Inflammatory macrophage treated with lipopolysaccharide for 1 hour (primary cell): ENCODE measurements at regions not wholly inside any gene's neighbourhood (a gene's known extent, or its start where the extent isn't known, plus 50 kb on each side); places are given as distances from the start of the nearest gene placed in this dataset.
"Not testable (repeated sequence)": the region's sequence is repeated elsewhere in the genome, so short reads cannot be mapped to it uniquely, and the experiment has no call there.

Experiments
- DNase-seq, 2 donors: peaks; one replicate each; pipeline ENCODE4 v3.0.0-alpha.2; 2020 to 2022

- DNase-seq: no peak
These were observed 444.9 kb downstream of the SOX9 start for GRCh38 chr17:72565758-72566157.

DNA sequence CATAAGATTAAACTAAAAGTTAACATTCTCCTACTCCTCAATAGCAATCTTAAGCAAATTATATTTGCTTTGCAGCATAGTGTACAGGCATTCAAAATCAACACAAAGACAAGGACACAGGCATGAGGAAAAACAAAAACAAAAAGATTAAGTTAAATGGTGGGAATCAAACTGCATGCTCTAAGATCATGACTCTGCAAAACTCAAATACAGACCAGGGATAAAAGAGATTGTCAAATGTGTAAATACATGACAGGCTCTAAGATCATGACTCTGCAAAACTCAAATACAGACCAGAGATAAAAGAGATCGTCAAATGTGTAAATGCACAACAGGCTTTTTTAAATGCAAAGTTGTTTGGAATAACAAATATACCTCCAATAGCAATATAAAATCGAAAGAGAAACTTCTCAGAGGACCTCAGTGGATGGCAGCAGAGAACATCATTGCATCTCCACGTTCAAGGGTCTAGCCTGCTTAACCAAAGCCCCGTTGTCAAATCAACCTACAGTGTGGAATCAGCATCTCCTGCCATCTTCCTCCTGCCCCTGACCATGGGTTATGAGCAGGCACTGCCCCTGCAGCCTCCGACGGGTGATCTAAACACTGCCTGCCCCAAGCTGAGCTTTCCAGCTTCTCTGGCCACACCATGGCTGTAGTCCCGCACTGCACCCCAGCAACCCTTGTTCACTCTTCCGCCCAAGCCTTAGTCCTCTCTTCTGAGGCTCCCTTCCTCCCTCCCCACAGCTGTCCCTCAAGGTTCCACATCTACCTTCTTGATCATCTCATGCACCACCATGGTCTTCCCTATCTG is 446.1 kb downstream of the SOX9 start:
- DNase-seq: no peak

DNA sequence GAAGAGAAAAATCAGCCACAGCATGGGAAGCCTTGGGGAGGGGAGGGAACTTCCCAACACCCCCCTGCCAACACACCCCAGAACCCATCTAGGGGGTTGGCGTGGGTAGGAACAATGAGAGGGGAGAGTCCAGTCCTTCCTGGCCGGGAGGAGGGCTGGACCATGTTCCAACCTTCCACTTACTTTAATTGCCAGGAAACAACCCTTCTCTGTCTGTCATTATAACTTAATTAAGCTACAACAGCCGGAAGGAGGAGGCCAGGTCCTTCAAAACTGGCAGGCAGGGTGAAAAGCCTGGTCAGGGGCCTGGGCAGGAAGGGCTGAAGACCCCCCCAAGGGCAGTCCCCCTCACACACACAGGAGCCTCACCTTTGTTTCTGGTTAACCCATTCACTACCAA is 447.0 kb downstream of the SOX9 start:
- DNase-seq: no peak

DNA sequence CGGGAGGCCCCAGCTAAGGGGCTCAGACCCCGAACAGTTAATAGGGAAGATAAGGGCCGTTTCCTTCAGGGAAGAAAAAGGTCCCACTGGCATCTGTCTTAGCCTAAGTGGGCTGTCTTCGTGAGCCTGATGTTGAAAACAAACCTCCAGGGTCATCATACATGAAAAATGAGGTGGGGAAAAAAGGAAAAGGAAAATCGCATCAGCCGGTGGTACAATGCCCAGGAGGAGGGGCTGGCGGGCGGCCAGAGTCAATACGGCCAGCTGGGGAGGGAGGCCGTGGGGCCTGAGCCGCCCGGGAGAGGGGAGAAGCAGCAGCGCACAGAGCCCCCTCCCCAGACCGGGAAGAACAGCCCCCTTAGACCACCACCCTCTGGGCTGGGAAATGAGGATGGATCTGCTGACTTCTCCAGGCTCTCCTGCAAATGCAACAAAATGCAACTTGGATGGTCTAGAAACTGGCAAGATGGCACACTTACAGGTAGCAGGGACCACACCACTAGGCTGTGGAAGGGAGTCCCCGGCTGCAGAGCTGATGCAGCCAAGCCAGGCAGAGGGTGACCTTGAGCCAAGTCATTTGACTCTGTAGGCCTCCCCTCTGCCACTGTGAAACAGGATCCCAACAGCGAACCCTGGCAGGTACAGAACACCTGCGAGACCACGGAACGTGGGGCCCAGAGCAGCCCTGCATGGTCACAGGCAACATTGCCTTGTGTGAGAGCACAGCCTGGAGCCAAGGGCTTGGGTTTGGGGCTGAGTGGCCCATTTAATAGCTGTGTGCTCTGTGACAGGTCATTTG is 448.5 kb downstream of the SOX9 start:
- no peak for DNase-seq

DNA sequence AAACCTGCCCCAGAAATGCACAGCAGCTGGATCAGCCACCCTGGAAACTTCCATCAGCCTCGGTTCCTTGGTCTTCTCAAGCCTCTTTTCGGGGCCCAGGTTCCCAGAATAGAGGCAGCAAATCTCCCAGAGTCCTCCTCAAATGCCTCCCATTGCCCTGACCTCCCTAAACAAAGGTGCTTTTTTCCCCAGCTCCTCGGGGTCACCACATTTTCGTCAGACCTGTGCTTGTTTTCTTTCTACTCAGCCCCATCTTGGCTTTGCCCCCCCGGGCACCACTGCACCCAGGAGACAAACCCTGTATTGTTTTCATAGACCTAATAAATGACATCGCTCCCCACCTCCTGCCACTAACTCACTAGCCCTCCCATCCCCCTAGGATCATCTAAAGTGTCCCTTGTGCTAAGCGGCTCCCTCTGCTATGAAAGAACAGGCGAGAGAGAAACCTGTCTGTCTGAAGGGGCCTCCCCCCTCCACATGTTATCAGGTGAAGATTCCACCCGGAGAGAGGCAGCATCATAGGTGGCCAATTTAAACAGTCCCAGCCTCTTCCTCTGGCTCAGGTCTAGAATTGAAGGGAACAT is 451.1 kb downstream of the SOX9 start:
- DNase-seq: no peak

DNA sequence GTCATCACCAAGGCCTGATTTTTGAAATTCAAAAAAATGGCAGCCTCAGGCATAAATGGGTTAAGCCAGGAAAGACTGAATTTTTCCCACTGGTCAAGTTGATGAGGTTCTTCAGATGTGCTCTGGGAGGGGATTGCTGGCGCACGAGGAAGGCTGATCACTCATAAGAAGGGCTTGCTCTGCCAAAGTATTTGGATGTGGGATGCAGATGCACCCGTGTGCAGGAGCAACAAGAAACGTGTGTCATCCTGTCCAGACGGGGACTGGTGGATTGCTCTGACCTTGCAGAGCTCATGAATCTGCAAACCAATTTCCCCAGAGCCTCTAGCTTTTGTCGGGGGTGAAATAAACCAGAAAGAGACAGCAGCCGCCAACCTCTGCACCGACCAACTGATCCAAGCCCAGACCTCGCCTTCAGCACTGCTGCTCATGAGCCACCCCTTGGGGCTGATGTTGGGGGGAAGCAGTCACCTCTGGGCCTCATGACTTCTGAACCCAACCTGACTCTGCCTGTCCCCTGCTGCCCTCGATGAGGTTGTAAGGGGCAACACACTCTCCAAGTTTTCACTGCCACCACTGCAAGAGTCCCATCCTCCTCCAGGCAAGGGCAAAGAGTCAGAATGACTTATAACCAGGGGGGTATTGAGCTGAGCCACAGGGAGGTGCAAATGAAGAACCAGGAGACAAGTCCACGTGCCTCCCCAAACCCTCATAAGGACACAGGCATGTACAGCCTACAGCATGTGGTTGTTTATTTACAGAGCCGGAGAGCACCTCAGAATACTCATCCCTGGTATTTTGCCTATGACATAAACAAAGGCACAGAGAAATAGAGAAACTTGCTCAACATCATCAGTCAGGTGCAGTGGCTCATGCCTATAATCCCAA is 452.0 kb downstream of the SOX9 start:
- no peak for DNase-seq

- DNase-seq: not testable (repeated sequence)
These were observed 452.6 kb downstream of the SOX9 start for GRCh38 chr17:72573492-72573801.

DNA sequence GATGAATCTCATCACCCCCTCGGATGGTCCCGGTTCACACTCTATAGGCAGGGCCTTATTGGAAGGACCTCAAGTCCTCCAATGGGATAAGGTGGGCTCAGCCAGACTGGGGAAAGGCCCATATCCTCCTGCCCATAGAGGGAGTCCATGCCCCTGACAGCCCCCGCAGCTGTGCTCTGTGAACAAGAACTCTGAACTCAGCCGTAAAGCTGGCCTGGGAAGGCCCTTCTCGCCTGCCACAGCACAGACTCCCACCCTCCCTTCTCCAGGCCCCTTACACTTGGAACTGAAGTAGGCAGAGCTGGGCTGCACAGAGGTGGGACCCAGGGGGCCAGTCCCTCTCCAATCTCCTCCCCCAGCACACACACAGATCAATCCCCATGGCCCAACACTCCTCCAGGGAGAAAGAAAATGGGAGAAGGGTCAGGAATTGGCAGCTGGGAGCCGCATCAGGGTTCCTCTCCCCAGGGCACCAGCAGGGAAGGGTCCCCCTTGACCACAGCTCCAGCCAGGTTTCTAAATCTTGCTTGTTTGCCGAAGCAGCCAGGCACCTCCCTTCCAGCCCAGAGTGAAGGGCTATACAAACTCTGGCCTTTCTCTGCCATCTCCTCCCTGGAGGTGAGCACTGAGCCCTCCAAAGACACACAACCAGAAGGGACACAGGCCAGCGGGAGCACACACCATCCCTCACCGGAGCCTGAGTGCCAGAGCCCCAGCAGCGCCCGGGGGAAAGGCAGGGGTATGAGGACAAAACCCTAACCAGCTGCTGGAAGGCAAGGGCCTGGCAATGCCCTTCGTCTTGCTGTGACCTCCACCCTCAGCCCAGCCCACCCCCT is 454.1 kb downstream of the SOX9 start:
- DNase-seq: no peak

DNA sequence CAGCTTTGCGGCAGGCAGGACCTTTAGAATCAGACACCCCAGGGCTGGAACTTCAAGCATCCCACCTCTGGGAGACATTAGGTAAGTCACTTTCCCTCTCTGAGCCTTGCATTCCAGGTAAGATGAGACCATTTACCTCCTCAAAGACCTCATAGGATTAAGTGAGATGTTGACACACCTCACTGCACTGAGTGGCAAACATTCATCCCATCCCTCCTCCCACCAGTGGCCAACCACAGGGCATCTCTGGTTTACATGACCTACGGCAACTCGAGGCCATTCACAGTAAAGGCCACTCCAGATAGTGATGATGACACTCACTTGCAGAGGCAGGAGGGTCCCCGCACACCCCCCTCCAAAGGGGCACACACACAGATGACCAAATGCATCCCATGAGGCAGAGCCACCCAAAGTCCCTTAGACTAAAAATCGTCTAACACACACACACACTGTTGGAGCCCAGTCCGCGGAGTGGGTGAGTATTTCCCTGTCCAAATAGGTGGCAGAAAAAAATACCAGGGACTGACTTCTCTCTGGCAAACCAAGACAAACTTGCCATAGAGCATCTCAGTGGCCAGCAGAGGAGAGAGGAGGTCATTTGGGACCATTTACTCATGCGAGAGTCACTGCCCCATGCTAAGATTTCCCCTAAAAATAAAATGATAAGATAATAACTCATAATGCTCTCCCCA is 454.9 kb downstream of the SOX9 start:
- no peak for DNase-seq

DNA sequence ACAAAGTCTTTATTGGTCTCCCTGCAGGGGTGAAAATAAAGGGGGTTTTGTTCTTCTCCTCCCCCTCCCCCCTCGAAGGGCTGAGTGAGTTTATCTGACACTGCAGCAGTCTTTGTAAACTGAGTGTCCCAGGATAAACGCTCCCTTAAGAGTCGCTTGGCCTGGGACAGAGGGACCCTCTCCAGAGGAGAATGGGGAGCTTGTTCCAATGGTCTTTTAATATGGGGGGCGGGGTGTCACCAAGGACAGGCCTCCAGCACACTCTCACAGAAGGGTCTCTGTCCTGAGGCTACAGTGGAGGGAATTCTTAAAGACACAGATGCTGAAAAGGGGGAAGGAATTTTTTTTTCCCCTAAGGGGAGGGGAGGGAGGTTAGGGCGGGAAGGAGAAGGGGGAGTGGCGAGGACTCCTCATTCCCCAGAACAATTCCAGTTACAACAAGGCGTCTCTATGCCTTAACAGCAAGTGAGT is 455.5 kb downstream of the SOX9 start:
- DNase-seq: no peak

- DNase-seq: no peak
These were observed 458.1 kb downstream of the SOX9 start for GRCh38 chr17:72578817-72579470.

- no peak for DNase-seq
These were observed 459.1 kb downstream of the SOX9 start for GRCh38 chr17:72579990-72580320.

DNA sequence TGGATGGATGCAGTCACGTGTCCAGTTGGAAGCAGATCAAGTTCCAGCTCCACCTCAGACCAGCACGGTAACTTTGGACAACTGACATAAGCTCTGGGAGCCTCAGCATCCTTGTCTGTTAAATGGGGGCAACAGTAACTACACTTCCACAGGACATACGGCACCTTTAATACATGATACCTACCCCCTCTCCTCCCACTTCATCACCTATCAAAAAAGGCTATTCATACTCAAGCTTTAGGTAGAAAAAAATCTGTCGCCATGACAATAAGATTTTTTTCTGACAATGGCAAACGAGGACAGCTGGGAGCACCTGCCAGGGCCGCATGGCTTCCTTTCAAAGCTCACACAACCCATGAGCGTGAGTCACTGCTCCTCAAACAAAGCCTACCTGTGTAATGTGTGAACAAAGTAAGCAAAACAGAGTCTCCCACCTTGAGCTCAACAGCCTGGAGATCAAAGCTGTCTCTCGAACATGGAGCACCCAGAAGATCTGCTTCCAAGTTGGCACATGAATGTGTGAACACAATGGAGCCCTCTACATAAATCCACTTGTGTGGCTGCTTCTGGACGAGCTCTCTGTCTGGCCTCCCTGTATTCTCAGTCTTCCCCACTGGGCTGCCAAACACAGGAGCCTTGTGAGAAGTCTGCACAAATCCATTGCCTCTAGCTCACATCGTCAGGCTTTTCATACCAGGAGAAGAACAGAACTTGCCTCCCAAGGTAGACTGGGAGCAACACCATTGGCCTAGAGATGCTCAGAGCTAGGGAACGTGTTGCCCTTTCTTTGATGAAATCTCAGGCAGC is 459.7 kb downstream of the SOX9 start:
- DNase-seq: no peak

DNA sequence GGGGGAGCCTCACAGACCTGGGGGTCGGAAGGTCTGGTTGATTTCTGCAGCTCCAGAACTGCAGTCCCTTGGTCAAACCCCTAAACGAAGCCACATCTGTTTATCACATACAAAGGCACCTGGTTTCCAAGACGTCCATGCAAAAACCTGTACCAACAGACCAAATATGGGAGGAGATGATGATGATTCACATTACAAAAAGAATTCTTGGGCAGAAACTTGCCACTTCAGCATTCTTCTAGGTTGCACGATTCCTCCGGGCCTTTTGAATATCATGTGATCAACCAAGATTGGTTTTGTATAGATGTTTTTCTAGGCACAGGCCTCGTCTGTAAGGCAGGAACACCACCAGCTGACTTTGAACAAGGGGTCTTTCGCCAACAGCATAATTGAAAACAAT is 466.3 kb downstream of the SOX9 start:
- DNase-seq: no peak

DNA sequence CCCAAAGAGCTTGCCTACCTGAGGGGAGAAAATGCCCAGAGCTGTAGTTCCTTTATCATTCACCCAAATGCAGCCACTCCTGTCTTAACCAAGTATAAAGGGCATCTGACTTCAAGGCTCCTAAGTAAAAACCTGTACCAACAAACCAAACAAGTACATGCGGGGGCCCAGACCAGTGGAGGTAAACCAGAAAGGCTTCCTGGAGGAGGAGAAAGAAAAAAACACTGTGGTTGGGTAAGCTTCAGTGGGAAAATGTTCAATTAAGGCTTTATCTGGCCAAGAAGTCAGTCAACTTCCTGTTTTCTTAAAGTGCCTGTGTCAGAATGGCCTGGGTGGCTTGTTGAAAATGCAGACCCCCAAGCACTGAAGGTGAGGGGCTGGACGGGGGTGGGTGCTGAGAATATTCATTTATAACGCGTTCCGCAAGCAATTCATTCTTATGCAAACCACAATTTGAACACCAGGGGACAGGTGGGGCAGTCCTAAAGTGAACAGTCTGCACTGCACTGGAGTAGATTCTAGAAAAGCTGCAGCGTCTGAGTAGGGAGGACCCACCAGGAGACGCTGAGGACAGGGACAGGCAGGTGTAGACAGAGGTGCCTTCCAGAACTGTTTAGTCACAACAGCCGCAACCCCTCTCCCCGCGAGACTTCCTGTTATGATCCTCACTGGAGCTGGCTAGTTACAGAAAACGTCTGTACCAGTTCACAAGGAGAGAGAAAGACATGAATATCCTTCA is 467.1 kb downstream of the SOX9 start:
- DNase-seq: no peak

GRCh38 chr17:72588561-72588960 is 467.7 kb downstream of the SOX9 start:
- DNase-seq: no peak

DNA sequence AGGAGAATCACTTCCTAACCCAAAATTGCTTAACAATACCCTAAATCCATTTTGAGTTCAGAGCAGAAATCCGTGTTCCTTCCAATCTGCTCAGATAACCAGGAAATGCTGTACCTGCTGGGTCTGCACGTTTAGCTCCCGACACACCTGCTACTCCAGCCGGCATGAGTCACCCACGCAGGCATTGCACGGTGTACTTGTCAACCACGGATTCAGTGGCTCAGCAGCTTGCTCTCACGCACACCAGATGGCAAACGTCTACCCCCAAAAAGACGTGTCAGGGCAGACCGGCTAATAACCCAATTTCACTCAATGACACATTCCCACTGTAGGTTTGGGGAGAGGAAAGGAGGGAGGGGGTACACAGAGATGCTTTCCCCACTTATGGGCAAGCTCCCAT is 468.1 kb downstream of the SOX9 start:
- DNase-seq: no peak

DNA sequence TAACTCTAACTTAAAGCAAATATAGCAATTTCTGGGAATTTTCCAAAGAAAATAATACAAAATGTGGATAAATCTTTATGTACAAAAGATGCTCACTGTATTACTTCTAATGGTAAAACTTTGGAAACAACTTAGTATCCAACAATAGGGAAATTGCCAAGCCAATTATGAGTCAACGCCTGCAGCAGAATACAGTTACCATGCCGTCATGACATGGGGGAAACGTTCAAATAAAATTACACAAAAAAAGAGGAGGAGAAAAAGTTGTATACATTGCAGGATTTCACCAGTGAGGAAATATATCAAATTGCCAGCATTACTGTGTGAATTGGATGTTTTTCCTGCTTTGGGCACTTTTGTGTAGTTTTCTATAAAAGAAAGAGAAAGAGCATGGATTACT is 469.6 kb downstream of the SOX9 start:
- DNase-seq: no peak

- no peak for DNase-seq
These were observed 470.1 kb downstream of the SOX9 start for GRCh38 chr17:72590882-72591281.
